GM23248 (cell line): ENCODE measurements at regions not wholly inside any gene's neighbourhood (a gene's known extent, or its start where the extent isn't known, plus 50 kb on each side); places are given as distances from the start of the nearest gene placed in this dataset.

Experiments
- DNase-seq: peaks from one replicate; pipeline ENCODE4 v3.0.0-alpha.2; 2015
- H2AFZ ChIP-seq: fragments of 200-600 bp; sonication (generic); 2 replicates; pipeline ENCODE4 v1.6.1; 2016; ENCODE audit warnings: antibody characterized with exemption
- H3F3A ChIP-seq: fragments of 200-600 bp; sonication (generic); 2 replicates; pipeline ENCODE4 v1.6.1; 2016; ENCODE audit warnings: mild to moderate bottlenecking, antibody characterized with exemption, mixed run types; ENCODE audit not compliant: insufficient read depth
- H3K27ac ChIP-seq: fragments of 200-600 bp; sonication (generic); 2 replicates; pipeline ENCODE4 v1.5.1; 2016; ENCODE audit warnings: mild to moderate bottlenecking
- H3K27me3 ChIP-seq: fragments of 200-600 bp; sonication (generic); replicated peaks from 2 replicates; pipeline ENCODE4 v1.6.1; 2016; ENCODE audit warnings: mild to moderate bottlenecking; ENCODE audit not compliant: insufficient read depth
- H3K36me3 ChIP-seq: fragments of 200-600 bp; sonication (generic); 2 replicates; pipeline ENCODE4 v1.6.1; 2016; ENCODE audit warnings: low read depth, mild to moderate bottlenecking
- H3K4me1 ChIP-seq: fragments of 200-600 bp; sonication (generic); 2 replicates; pipeline ENCODE4 v1.6.1; 2016; ENCODE audit warnings: mild to moderate bottlenecking; ENCODE audit not compliant: insufficient read depth
- H3K4me2 ChIP-seq: fragments of 200-600 bp; sonication (generic); one replicate; pipeline ENCODE4 v1.6.1; 2016; ENCODE audit warnings: mild to moderate bottlenecking; ENCODE audit not compliant: unreplicated experiment
- H3K4me3 ChIP-seq: fragments of 200-600 bp; sonication (generic); 2 replicates; pipeline ENCODE4 v1.5.1; 2016; ENCODE audit warnings: mild to moderate bottlenecking
- H3K79me2 ChIP-seq: fragments of 200-600 bp; sonication (generic); 2 replicates; pipeline ENCODE4 v1.6.1; 2016; ENCODE audit warnings: mild to moderate bottlenecking; ENCODE audit not compliant: insufficient read depth
- H3K9ac ChIP-seq: fragments of 200-600 bp; sonication (generic); 2 replicates; pipeline ENCODE4 v1.6.1; 2016; ENCODE audit warnings: mild to moderate bottlenecking
- H3K9me2 ChIP-seq: fragments of 200-600 bp; sonication (generic); 2 replicates; pipeline ENCODE4 v1.6.1; 2016; ENCODE audit warnings: mixed run types, mild to moderate bottlenecking, moderate library complexity; ENCODE audit not compliant: insufficient read depth
- H3K9me3 ChIP-seq: fragments of 200-600 bp; sonication (generic); one replicate; pipeline ENCODE4 v1.6.1; 2017; ENCODE audit warnings: low read depth
- H4K20me1 ChIP-seq: fragments of 200-600 bp; sonication (generic); 2 replicates; pipeline ENCODE4 v1.6.0; 2016; ENCODE audit not compliant: insufficient read depth
- EZH2 ChIP-seq: fragments of 200-600 bp; sonication (generic); IDR thresholded peaks from 2 replicates; pipeline ENCODE4 v1.6.1; 2018; ENCODE audit warnings: antibody characterized with exemption, mild to moderate bottlenecking; ENCODE audit not compliant: insufficient read depth, poor library complexity, severe bottlenecking
- EZH2phosphoT487 ChIP-seq: fragments of 200-600 bp; sonication (generic); IDR thresholded peaks from 2 replicates; pipeline ENCODE4 v1.6.1; 2018; ENCODE audit warnings: antibody characterized with exemption, moderate library complexity, mild to moderate bottlenecking, low read depth; ENCODE audit not compliant: insufficient read depth
- WGBS, 2 experiments: methylation state at CpG; one replicate each; pipeline ENCODE4 v1.1.6; 2015 to 2017; ENCODE audit warnings: low lambda C conversion rate in 2 of 2, low coverage in 1 of 2; ENCODE audit errors: missing lambda C conversion rate in 2 of 2; 5-methylcytosine and 5-hydroxymethylcytosine counted together
- in situ Hi-C: fragments of 300-500 bp; cut with MboI; formaldehyde crosslinking; loops from 2 replicates; pipeline ENCODE4 v1.15.0; 2020

GRCh38 chr6:147108259-147108910, 95.8 kb upstream of the STXBP5 start:
- H3F3A ChIP-seq: no peaks in the 10 kb centered on the region
- H3K4me3 ChIP-seq: no peak overlapping the region
- TF ChIP-seq EZH2phosphoT487 (no peak), EZH2 (no peak)
- no peak overlapping the region for H2AFZ ChIP-seq
- H3K9ac ChIP-seq: no peak overlapping the region
- 0 out of 2 replicates have a peak, but pooled peaks cover 4% of the 10 kb centered on the region for H3K4me1 ChIP-seq
- no peaks in the 10 kb centered on the region for H3K9me3 ChIP-seq
- H3K9me2 ChIP-seq: no peaks in the 10 kb centered on the region
- no peaks in the 10 kb centered on the region for H3K27me3 ChIP-seq
- no peak overlapping the region for H3K4me2 ChIP-seq
- no peaks in the 10 kb centered on the region for H3K36me3 ChIP-seq
- no peak for DNase-seq
- H4K20me1 ChIP-seq: no peaks in the 10 kb centered on the region
- in situ Hi-C loops: no loop called here
- 85% methylated on average over 2 of the region's 2 CpGs for WGBS, 2 experiments
- H3K27ac ChIP-seq: no peak overlapping the region
- H3K79me2 ChIP-seq: no peaks in the 10 kb centered on the region

GRCh38 chr6:147109707-147110106, 94.5 kb upstream of the STXBP5 start:
- Histone ChIP-seq H3F3A (no peaks in the 10 kb centered on the region), H3K79me2 (no peaks in the 10 kb centered on the region), H3K36me3 (no peaks in the 10 kb centered on the region), H3K27ac (no peak overlapping the region), H3K4me3 (no peak overlapping the region), H3K4me1 (0 out of 2 replicates have a peak, but pooled peaks cover 4% of the 10 kb centered on the region), H2AFZ (no peak overlapping the region), H3K9ac (no peak overlapping the region), H3K27me3 (no peaks in the 10 kb centered on the region), H3K9me3 (no peaks in the 10 kb centered on the region), H4K20me1 (no peaks in the 10 kb centered on the region), H3K4me2 (no peak overlapping the region), H3K9me2 (no peaks in the 10 kb centered on the region)
- TF ChIP-seq EZH2phosphoT487: no peak
- TF ChIP-seq EZH2: no peak
- DNase-seq: no peak
- WGBS, 2 experiments: 88 to 90% methylated on average over 4 of the region's 4 CpGs
- in situ Hi-C loops: no loop called here

- H3K4me2 ChIP-seq: no peak overlapping the region
Observed at GRCh38 chr6:147116056-147116455, 88.2 kb upstream of the STXBP5 start.

GRCh38 chr6:147117011-147117410, 87.2 kb upstream of the STXBP5 start:
- H3K9me3 ChIP-seq: no peaks in the 10 kb centered on the region
- in situ Hi-C loops: no loop called here
- no peak for DNase-seq
- no peak overlapping the region for H3K9ac ChIP-seq
- no peak overlapping the region for H3K4me3 ChIP-seq
- 67 to 75% methylated on average over 2 of the region's 2 CpGs for WGBS, 2 experiments
- no peak for TF ChIP-seq EZH2
- TF ChIP-seq EZH2phosphoT487: no peak
- H2AFZ ChIP-seq: peak overlapping the region; percentile 75
- no peaks in the 10 kb centered on the region for H3F3A ChIP-seq
- H3K4me1 ChIP-seq: no peaks in the 10 kb centered on the region
- no peaks in the 10 kb centered on the region for H3K27me3 ChIP-seq
- H4K20me1 ChIP-seq: no peaks in the 10 kb centered on the region
- no peak overlapping the region for H3K4me2 ChIP-seq
- H3K79me2 ChIP-seq: no peaks in the 10 kb centered on the region
- no peaks in the 10 kb centered on the region for H3K9me2 ChIP-seq
- H3K36me3 ChIP-seq: no peaks in the 10 kb centered on the region
- H3K27ac ChIP-seq: no peak overlapping the region

More at GRCh38 chr6:147116056-147116455, 88.2 kb upstream of the STXBP5 start:
- Histone ChIP-seq H3F3A (no peaks in the 10 kb centered on the region), H3K27ac (no peak overlapping the region), H2AFZ (no peak overlapping the region), H4K20me1 (no peaks in the 10 kb centered on the region), H3K9ac (no peak overlapping the region), H3K4me3 (no peak overlapping the region), H3K4me1 (no peaks in the 10 kb centered on the region), H3K9me3 (no peaks in the 10 kb centered on the region), H3K79me2 (no peaks in the 10 kb centered on the region), H3K36me3 (no peaks in the 10 kb centered on the region), H3K27me3 (no peaks in the 10 kb centered on the region), H3K9me2 (no peaks in the 10 kb centered on the region)
- WGBS, 2 experiments: 62 to 67% methylated on average over 4 of the region's 4 CpGs
- DNase-seq: no peak
- TF ChIP-seq EZH2phosphoT487 (no peak), EZH2 (no peak)
- in situ Hi-C loops: no loop called here
